ENCODE measurements at regions not wholly inside any gene's neighbourhood (a gene's known extent, or its start where the extent isn't known, plus 50 kb on each side); places are given as distances from the start of the nearest gene placed in this dataset.

- Histone ChIP-seq H4K20me1 (replicated peaks in 1 of 2; ENCODE audit: control insufficient read depth in 1 of 2, insufficient read depth in 2 of 2, low read length in 2 of 2) (no peaks in the 10 kb centered on the region), H3K36me3 (ENCODE audit: control insufficient read depth in 2 of 4, insufficient read depth in 4 of 4, low read length in 3 of 4) (no peaks in the 10 kb centered on the region), H2BK5ac (ENCODE audit: low read depth, low read length) (no peak overlapping the region), H2BK15ac (ENCODE audit: low read length) (no peak overlapping the region), H3K27ac (ENCODE audit: low read depth, low read length) (no peak overlapping the region), H3K4me1 (replicated peaks in 1 of 4; ENCODE audit: control insufficient read depth in 3 of 4, insufficient read depth in 4 of 4, low read length in 3 of 4) (no peaks in the 10 kb centered on the region), H3K23me2 (ENCODE audit: low read depth, low read length) (no peaks in the 10 kb centered on the region), H3K14ac (ENCODE audit: insufficient read length) (no peak overlapping the region), H2AK5ac (ENCODE audit: low read depth, low read length) (no peak overlapping the region), H3K79me1 (ENCODE audit: low read depth, low read length) (no peaks in the 10 kb centered on the region), H3K4me3 (ENCODE audit: extremely low read depth in 1 of 4, insufficient read depth in 2 of 4, low read depth in 3 of 4, low read length in 4 of 4) (no peak overlapping the region), H3K4ac (replicated peaks; ENCODE audit: insufficient read length, low read depth, low read length) (no peak overlapping the region), H3K4me2 (ENCODE audit: insufficient read depth in 1 of 2, low read depth in 2 of 2, low read length in 2 of 2) (no peak overlapping the region), H2BK20ac (ENCODE audit: low read length) (no peak overlapping the region), H2BK12ac (ENCODE audit: low read depth, low read length) (no peak overlapping the region), H3K56ac (replicated peaks; ENCODE audit: insufficient read length, low read depth, low read length) (no peak overlapping the region), H3K27me3 (replicated peaks in 1 of 4; ENCODE audit: control insufficient read depth in 3 of 4, extremely low read depth in 1 of 4, insufficient read depth in 3 of 4, low read length in 3 of 4) (no peaks in the 10 kb centered on the region), H4K8ac (ENCODE audit: extremely low read depth, insufficient read depth, low read length) (no peak overlapping the region), H3K23ac (ENCODE audit: insufficient read length) (no peak overlapping the region), H4K91ac (replicated peaks; ENCODE audit: insufficient read length, low read length) (no peak overlapping the region), H3K9ac (replicated peaks in 1 of 4; ENCODE audit: extremely low read depth in 1 of 4, low read depth in 3 of 4, low read length in 3 of 4) (no peak overlapping the region), H4K5ac (ENCODE audit: insufficient read length, low read depth, low read length) (no peak overlapping the region), H3K9me3 (ENCODE audit: insufficient read depth in 2 of 2, low read depth in 1 of 2, low read length in 1 of 2) (no peaks in the 10 kb centered on the region), H2BK120ac (replicated peaks; ENCODE audit: low read depth, low read length) (no peak overlapping the region), H3K79me2 (ENCODE audit: control insufficient read depth in 1 of 2, insufficient read depth in 2 of 2, low read length in 2 of 2) (no peaks in the 10 kb centered on the region), H3K18ac (ENCODE audit: extremely low read depth, low read length) (no peak overlapping the region), H2AFZ (ENCODE audit: low read length) (no peak overlapping the region)
- WGBS, 2 experiments (ENCODE audit: extremely low coverage in 1 of 2, insufficient coverage in 1 of 2, insufficient read length in 1 of 2, insufficient replicate concordance in 2 of 2, low coverage in 1 of 2, low lambda C conversion rate in 2 of 2, missing lambda C conversion rate in 1 of 2), result 96% methylated on average over 1 of the region's 1 CpG; no CpG with 5 or more reads in 1 of the 2 experiments
- ChIA-PET POLR2A (ENCODE audit: partially characterized antibody) (no interaction called here), CTCF (ENCODE audit: partially characterized antibody) (interaction anchor here (0.6 kb wide), 1 partner anchor 283 kb away, joined by 3 read pairs; no protein-coding TSS in a partner anchor)
- FAIRE-seq (no peak), DNase-seq (ENCODE audit: low read depth in 1 of 2, low spot score in 2 of 2) (no peak)
- TF ChIP-seq KDM1A (IDR thresholded peaks at IDR 0.05; ENCODE audit: borderline replicate concordance, low read length), result no peak
- TF ChIP-seq RFX5 (IDR thresholded peaks at IDR 0.05; ENCODE audit: borderline replicate concordance, low read depth, low read length), result no peak
- TF ChIP-seq EZH2 (IDR thresholded peaks at IDR 0.05; ENCODE audit: low read depth, low read length, severe bottlenecking), result no peak
- peak; percentile 97 for TF ChIP-seq MAFK (IDR thresholded peaks at IDR 0.05; ENCODE audit: low read depth, low read length)
These were observed 406.9 kb upstream of the SLC10A2 start for GRCh38 chr13:103473081-103473480.
